ENCODE measurements at regions not wholly inside any gene's neighbourhood (a gene's known extent, or its start where the extent isn't known, plus 50 kb on each side); places are given as distances from the start of the nearest gene placed in this dataset.
"Not testable (repeated sequence)": the region's sequence is repeated elsewhere in the genome, so short reads cannot be mapped to it uniquely, and the experiment has no call there.

DNA sequence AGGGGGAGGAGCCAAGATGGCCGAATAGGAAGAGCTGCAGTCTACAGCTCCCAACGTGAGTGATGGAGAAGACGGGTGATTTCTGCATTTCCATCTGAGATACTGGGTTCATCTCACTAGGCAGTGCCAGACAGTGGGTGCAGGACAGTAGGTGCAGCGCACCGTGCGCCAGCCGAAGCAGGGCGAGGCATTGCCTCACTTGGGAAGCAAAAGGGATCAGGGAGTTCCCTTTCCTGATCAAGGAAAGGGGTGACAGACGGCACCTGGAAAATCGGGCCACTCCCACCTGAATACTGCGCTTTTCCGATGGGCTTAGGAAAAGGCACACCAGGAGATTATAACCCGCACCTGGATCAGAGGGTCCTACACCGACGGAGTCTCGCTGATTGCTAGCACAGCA is 121.1 kb upstream of the SESTD1 start:
- not testable (repeated sequence) for DNase-seq (ENCODE audit: low read depth)

DNA sequence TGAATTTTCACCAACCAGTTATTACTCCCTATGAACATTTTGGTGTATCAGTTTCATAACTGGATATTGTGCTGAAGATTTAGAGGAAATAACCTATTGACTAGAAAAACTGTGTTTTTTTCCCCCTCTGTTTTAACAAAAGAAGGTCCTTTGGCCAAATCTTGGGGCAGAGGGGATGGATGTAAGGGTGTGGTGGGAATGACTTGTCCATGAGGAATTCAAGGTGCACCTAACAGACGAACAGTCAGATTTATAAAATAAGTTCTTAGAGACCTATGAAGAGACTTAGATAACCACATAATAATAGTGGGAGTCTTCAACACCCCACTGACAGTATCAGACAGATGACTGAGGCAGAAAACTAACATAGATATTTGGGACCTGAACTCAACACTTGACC is 119.3 kb upstream of the SESTD1 start:
- no peak for DNase-seq (ENCODE audit: low read depth)

- DNase-seq (ENCODE audit: low read depth): no peak
These were observed 112.7 kb upstream of the SESTD1 start for GRCh38 chr2:179377296-179377695.

DNA sequence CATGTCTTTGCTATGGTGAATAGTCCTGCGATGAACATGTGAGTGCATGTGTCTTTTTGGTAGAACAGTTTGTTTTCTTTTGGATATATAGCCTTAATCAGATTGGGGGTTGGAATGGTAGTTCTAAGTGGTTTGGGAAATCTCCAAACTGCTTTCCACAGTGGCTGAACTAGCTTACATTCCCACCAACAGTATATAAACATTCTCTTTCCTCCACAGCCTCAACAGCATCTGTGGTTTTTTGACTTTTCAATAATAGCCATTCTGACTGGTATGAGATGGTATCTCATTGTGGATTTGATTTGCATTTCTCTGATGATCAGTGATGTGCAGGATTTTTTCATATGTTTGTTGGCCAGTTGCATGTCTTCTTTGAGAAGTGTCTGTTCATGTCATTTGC is 112.2 kb upstream of the SESTD1 start:
- no peak for DNase-seq (ENCODE audit: low read depth)

DNA sequence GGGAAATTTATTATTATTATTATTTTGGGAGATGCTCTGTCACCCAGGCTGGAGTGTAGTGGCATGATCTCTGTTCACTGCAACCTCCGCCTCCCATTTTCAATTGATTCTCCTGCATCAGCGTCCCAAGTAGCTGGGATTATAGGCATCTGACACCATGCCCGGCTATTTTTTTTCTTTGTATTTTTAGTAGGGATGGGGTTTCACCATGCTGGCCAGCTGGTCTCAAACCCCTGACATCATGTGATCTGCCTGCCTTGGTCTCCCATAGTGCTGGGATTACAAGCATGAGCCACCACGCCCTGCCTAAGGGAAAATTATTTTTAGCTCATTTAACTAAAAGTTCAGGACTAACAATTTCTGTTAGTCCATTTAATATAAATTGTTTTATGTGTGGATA is 109.2 kb upstream of the SESTD1 start:
- DNase-seq (ENCODE audit: low read depth): no peak

- not testable (repeated sequence) for DNase-seq (ENCODE audit: low read depth)
These were observed 100.9 kb upstream of the SESTD1 start for GRCh38 chr2:179365561-179365960.

GRCh38 chr2:179355881-179356280 is 91.2 kb upstream of the SESTD1 start:
- peak; percentile 41 for DNase-seq (ENCODE audit: low read depth)

GRCh38 chr2:179354739-179355537 is 90.3 kb upstream of the SESTD1 start:
- DNase-seq (ENCODE audit: low read depth): no peak

DNA sequence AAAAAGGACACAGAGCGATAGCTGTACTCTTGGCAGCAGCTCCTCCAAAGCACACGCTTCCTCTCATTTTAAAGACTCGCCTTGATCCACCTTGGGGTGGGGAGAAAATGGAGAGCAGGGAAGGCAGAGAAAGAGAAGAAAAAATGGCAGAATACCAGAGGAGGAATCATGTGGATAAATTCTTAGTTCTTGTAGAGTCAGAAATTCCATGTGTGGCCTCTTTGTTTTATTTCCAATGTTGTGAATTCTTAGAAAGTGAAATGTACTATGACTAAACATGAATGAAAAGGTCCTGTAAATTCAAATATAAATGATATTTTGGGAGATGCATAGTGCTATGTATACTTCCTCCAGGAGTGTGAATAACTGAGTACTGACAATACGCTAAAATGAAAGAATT is 89.7 kb upstream of the SESTD1 start:
- DNase-seq (ENCODE audit: low read depth): no peak

DNA sequence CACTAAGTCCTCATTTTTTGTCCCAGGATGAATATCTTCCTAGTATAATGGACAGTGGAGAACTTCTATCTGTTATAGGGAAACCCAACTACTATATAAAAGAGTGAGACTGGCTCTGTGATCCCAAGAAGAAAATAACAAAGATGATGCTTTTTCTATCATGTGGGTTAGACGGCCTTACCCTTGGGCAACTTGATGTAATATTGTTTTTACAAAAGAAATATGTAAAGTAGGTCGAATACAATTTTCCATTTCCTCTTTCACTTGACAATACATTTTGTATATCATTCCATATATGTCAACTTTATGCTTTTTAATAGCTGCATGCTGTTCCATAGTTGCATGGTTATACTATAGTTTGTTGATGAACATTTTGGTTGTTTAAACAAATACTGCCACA is 87.5 kb upstream of the SESTD1 start:
- DNase-seq (ENCODE audit: low read depth): no peak

GRCh38 chr2:179351057-179351456 is 86.4 kb upstream of the SESTD1 start:
- no peak for DNase-seq (ENCODE audit: low read depth)

- DNase-seq (ENCODE audit: low read depth): no peak
These were observed 85.2 kb upstream of the SESTD1 start for GRCh38 chr2:179349670-179350303.

GRCh38 chr2:179348906-179349305 is 84.3 kb upstream of the SESTD1 start:
- DNase-seq (ENCODE audit: low read depth): no peak

- peak; percentile 23 for DNase-seq (ENCODE audit: low read depth)
These were observed 80.3 kb upstream of the SESTD1 start for GRCh38 chr2:179344970-179345369.

GRCh38 chr2:179344280-179344964 is 79.8 kb upstream of the SESTD1 start:
- peak; percentile 35 for DNase-seq (ENCODE audit: low read depth)

GRCh38 chr2:179343945-179344279 is 79.3 kb upstream of the SESTD1 start:
- DNase-seq (ENCODE audit: low read depth): no peak

DNA sequence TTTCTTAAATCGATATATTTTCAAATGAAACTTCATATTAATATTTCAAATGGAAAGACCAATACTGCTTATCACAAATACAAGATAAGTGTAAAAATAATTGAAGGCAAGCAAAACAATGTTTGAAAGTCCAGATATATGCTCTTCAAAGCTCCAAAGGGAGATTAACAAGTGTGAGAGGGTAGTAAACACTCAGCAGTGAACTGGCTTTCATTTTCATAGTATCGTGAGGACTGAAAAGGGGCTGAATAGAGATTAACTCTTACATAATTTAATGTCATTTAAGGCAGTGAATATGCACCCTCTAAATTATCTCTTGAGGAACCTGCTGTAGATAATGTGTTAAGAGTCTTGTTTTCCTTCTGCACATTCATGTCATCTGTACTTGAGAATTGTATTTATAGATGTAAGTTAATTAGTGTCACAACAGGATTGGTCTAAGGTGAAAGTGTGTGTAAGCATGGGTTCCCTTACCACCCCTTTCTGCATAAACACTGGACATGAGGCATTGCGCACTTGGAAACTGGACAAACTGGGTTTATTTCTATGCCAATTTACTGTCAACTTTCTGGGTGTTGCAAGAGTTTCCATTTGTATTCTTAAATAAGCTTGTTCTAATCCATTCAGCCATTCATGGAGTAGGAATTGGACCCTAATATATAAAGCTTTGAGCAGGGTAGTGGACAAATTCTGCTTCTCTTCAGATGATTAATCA is 76.7 kb upstream of the SESTD1 start:
- DNase-seq (ENCODE audit: low read depth): no peak

DNA sequence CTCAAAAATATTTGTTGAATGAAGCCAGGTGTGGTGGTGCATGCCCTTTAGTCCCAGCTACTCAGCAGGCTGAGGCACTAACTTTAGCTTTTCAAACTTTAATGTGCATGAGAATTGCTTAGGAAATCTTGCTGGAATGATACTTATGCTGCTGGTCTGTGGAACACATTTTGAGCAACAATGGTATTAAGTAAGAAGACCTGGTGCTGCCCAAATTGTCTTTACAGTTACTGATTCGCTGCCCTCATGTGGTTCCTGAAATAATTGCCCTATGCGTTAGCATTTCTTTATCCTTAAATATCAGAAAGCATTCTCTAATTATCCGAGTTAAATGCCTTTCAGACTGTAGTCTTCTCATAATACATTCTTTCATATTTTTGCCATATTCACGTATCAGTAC is 76.0 kb upstream of the SESTD1 start:
- peak; percentile 49 for DNase-seq (ENCODE audit: low read depth)

DNA sequence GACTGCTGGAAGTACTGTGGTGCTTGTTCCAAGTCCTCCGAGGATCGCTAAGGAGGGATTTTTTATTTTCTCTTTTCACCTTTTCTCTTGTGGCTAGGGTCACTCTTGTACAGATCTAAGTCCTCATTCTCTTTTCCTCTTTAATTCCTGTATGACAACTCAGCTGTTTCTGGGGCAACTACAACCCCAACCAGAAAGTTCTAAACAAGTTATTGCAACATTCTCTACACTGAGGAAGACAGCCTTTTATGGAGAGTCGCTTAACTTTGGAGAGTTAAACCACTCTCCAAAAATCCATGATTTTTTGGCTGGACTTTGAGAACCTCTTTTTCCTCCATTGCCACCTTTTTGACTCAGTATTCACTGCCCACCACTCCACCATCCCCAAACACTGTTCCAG is 74.0 kb upstream of the SESTD1 start:
- peak; percentile 73 for DNase-seq (ENCODE audit: low read depth)

- peak; percentile 71 for DNase-seq (ENCODE audit: low read depth)
These were observed 72.3 kb upstream of the SESTD1 start for GRCh38 chr2:179336782-179337534.

- DNase-seq (ENCODE audit: low read depth): no peak
These were observed 71.1 kb upstream of the SESTD1 start for GRCh38 chr2:179335732-179336131.

DNA sequence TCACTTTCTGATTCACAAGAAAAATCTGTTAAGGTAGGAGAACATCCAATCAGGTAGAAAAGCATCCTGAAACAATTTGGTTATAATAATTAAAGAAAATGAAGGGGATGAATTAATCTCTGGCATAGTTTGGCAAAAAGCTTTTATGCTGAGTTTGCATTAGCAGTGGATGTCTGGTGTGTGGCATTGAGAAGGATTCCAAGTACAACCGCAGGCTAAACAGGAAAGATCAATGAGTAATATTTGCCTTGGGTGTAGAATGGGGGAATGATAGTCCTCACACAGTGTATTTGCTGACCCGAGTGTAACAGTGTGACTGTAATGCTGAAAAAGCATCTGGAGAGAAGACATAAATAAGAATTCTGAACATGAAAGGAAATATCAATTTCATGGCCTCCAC is 68.3 kb upstream of the SESTD1 start:
- peak; percentile 73 for DNase-seq (ENCODE audit: low read depth)
